Fibroblast of villous mesenchyme (primary cell): ENCODE measurements at regions not wholly inside any gene's neighbourhood (a gene's known extent, or its start where the extent isn't known, plus 50 kb on each side); places are given as distances from the start of the nearest gene placed in this dataset.
A peak's percentile ranks its signal among the peaks of the same experiment; 100 is the strongest.

Source experiments
- DNase-seq: peaks from one replicate; pipeline ENCODE4 v3.0.0-alpha.2; 2010; ENCODE audit warnings: low read depth
- H3K4me3 ChIP-seq: 2 replicates; pipeline ENCODE4 v1.5.1; 2011; ENCODE audit warnings: low read depth, mild to moderate bottlenecking, low read length
- TF ChIP-seq, protein P1 (sequence below): IDR thresholded peaks from 2 replicates; pipeline ENCODE4 v1.5.1; 2012; ENCODE audit warnings: low read depth, mild to moderate bottlenecking, low read length; ENCODE audit not compliant: insufficient read depth

DNA sequence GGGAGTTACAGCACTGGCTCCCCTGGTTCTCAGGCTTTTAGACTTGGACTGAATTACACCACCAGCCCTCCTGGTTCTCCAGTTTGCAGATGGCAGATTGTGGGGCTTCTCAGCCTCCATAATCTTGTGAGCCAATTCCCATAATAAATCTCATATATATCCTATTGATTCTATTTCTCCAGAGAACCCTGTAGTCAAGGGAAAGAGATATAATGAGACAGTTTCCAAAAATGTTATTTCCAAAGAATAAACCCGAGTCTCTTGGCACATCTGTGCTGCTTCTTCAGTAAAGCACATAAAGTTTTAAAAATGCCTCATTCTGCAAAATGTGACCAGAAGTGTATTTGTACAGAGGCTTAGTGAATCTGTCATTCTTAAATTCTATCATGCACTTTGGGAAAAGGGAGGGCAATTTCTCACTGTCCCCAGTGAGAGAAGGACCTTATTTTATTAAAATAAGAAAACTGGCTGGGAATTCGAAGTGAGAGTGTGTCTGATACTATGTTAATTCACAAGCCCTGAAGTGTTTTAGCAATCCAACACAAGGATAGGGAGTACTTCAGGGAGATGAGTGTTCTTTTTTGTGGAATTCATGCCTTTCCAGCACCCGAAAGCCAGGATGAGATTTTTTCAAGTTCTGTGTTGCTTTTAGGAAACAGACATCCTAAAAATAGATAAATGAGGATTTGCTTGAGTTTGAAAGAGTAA, 282.4 kb upstream of the CHAC2 start:
- H3K4me3 ChIP-seq: no peak overlapping the region
- TF ChIP-seq, protein P1, sequence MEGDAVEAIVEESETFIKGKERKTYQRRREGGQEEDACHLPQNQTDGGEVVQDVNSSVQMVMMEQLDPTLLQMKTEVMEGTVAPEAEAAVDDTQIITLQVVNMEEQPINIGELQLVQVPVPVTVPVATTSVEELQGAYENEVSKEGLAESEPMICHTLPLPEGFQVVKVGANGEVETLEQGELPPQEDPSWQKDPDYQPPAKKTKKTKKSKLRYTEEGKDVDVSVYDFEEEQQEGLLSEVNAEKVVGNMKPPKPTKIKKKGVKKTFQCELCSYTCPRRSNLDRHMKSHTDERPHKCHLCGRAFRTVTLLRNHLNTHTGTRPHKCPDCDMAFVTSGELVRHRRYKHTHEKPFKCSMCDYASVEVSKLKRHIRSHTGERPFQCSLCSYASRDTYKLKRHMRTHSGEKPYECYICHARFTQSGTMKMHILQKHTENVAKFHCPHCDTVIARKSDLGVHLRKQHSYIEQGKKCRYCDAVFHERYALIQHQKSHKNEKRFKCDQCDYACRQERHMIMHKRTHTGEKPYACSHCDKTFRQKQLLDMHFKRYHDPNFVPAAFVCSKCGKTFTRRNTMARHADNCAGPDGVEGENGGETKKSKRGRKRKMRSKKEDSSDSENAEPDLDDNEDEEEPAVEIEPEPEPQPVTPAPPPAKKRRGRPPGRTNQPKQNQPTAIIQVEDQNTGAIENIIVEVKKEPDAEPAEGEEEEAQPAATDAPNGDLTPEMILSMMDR: no peak
- no peak for DNase-seq

DNA sequence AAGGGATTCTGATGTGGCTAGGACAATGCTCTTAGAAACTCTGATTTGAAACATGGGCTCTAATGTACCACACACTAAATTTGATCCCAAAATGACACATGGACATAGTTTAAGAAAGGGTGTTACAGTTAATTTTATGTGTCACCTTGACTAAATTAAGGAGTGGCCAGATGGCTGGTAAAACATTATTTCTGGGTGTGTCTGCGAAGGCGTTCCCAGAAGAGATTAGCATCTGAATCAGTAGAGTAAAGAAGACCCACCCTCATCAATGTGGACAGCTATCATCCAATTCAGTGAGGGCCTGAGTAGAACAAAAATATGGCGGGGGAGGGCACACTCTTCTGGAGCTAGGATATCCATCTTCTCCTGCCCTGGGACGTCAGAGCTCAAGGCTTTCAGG, 283.1 kb upstream of the CHAC2 start:
- H3K4me3 ChIP-seq: no peak overlapping the region
- TF ChIP-seq, protein P1: no peak
- DNase-seq: no peak

DNA sequence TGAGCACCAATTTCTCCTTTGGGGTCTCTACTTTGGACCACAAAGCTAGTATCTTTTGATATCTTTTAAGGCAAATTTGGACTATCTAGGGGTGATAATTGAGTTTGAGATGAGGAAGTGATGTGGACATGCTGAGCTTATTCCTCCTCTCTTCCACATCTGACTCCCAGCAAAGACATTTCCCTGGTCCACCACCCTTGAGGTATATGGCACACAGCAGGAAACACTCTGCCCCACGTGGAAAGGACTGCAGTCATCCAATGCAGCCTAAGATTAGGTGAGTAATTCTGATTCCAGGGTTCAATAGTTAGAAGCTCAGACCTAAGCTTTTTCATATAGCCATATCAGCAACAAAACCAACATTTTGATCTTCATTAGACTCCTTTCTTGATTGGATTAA, 290.1 kb upstream of the CHAC2 start:
- no peak for DNase-seq
- TF ChIP-seq, protein P1: no peak
- H3K4me3 ChIP-seq: no peak overlapping the region

DNA sequence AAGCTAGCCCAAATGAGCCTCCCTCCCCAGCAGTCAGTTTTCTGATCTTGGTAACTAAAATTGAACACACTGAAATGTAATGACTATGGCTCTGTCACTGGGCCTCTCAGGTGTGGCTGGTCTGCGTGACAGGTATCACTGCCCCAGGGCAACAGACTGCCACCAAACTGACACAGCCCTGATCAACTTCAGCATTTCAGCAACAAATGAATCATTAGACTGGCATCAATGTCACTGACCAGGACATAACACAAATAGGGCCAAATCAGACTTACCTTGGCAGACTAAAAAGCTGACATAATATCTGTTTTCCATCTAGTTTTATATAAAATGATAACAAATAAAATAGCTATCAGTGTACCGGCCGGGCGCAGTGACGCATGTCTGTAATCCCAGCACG, 290.8 kb upstream of the CHAC2 start:
- H3K4me3 ChIP-seq: no peak overlapping the region
- TF ChIP-seq, protein P1: no peak
- no peak for DNase-seq

DNA sequence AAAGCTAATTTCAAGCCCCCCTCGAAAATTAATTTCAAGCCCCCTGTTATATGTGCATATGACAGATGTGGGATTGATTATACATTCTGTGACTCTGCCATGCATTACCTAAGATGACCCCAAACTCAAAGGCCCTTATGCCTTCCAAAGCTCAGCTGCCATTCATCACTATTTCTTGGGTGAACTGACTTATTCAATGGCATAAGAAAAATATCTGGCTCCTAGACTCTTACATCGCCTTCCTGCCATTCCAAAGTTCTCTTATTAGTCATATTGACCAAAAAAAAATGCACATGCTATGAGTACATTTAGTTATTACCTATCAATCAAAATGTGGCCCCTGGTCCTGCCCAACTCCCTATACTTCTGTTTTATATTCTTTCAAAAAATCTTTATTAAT, 291.8 kb upstream of the CHAC2 start:
- no peak overlapping the region for H3K4me3 ChIP-seq
- no peak for DNase-seq
- TF ChIP-seq, protein P1: no peak

DNA sequence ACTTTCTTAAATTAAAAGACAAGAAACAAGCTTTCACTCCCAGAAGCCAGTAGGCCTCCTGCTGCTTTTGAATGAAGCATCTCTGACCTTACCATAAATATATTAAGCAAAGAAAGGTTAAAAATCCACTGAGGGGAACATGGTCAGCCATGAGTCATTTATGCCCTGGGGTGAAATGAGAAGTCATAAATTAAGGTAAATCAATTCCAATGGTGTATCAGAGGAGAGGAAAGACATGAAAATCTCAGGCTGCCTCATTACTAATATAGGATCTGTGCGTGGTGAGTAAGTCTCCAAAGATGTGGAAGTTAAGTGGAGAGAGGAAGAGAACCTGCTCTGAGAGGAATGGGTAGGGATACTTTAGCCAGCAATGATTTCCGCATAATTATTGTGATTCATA, 292.3 kb upstream of the CHAC2 start:
- TF ChIP-seq, protein P1: no peak
- peak; percentile 34 for DNase-seq
- H3K4me3 ChIP-seq: no peak overlapping the region

DNA sequence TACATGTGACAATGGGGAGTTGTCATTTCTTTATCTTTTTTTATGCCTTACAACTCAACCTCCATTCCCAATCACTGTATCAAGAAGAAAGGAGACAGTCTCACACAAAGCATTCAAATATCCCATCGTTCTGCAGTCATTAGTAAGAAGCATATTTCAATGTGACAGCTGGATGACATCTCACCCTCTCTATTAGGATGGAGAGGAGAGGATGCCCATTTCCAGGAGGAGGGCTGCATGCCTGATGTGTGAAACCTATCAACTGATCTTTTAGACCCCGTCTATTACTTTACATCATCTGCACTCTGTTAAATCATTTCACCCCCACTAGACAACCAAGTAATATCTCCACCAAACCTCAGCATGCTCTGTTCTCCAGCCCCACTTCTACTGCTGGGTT, 292.7 kb upstream of the CHAC2 start:
- H3K4me3 ChIP-seq: no peak overlapping the region
- DNase-seq: no peak
- TF ChIP-seq, protein P1: no peak
